ENCODE measurements at regions not wholly inside any gene's neighbourhood (a gene's known extent, or its start where the extent isn't known, plus 50 kb on each side); places are given as distances from the start of the nearest gene placed in this dataset.

DNA sequence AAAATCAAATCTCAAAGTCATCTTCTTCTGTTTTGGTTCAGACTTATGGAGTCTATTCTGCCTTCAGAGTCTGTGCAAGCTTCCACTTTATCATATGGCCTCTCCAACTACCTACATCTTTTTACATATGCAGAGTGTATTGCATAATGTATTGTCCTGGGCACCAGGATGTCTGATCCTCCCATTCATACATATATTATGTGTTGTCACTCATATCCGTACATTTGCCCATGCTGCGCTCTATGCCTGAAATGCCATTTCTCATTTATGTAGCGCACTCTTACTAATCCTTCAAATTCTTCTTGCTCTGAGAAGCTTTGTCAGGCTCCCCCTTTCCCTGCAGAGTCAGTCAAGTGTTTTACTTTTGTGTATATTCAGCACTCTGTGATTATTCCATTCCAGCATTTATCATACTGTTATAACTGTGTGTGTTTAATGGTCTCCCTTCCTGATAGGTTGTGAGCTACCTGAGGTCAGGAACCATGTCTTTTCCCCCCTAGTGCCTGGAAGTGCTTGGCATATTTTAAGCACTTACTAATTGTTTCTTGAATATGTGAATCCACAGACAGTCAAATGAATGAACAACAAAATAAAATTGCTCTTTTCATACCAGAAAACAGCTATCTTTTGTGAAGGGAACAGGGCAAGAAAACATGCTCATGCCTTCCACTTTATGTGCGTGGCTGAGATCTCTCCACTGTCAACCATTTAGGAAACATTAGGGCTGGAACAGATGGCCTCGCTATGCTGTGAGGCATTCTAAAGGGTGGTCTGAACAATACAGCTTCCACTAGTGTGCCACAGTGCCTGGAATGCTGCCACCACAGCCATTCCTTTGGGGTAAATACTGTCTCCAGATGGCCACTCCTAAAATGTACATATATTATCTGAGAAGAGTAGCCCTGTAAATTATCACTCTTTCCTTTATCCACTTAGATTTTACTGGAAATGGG, 81.8 kb downstream of the GLUD2 start:
- Histone ChIP-seq H3K4me1 (ENCODE audit: insufficient read depth, low read length) (no peaks in the 10 kb centered on the region), H3K27ac (ENCODE audit: low read depth, low read length) (no peak overlapping the region), H3K36me3 (ENCODE audit: insufficient read depth, low read length) (no peaks in the 10 kb centered on the region), H3K79me2 (ENCODE audit: insufficient read depth, low read length) (no peaks in the 10 kb centered on the region), H3K9me3 (ENCODE audit: low read depth, low read length) (no peaks in the 10 kb centered on the region), H3K4me3 (ENCODE audit: insufficient read depth, low read length) (no peak overlapping the region), H4K20me1 (ENCODE audit: insufficient read depth, low read length) (no peaks in the 10 kb centered on the region), H3K27me3 (ENCODE audit: insufficient read depth, low read length) (no peaks in the 10 kb centered on the region), H3K4me2 (ENCODE audit: insufficient read depth, low read length) (no peak overlapping the region), H2AFZ (ENCODE audit: low read length) (no peak overlapping the region)
- TF ChIP-seq, protein P1, sequence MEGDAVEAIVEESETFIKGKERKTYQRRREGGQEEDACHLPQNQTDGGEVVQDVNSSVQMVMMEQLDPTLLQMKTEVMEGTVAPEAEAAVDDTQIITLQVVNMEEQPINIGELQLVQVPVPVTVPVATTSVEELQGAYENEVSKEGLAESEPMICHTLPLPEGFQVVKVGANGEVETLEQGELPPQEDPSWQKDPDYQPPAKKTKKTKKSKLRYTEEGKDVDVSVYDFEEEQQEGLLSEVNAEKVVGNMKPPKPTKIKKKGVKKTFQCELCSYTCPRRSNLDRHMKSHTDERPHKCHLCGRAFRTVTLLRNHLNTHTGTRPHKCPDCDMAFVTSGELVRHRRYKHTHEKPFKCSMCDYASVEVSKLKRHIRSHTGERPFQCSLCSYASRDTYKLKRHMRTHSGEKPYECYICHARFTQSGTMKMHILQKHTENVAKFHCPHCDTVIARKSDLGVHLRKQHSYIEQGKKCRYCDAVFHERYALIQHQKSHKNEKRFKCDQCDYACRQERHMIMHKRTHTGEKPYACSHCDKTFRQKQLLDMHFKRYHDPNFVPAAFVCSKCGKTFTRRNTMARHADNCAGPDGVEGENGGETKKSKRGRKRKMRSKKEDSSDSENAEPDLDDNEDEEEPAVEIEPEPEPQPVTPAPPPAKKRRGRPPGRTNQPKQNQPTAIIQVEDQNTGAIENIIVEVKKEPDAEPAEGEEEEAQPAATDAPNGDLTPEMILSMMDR (IDR thresholded peaks at IDR 0.05; ENCODE audit: extremely low read depth, low read depth, low read length): no peak
- no peak for DNase-seq (ENCODE audit: insufficient read length, low spot score, missing footprints)

DNA sequence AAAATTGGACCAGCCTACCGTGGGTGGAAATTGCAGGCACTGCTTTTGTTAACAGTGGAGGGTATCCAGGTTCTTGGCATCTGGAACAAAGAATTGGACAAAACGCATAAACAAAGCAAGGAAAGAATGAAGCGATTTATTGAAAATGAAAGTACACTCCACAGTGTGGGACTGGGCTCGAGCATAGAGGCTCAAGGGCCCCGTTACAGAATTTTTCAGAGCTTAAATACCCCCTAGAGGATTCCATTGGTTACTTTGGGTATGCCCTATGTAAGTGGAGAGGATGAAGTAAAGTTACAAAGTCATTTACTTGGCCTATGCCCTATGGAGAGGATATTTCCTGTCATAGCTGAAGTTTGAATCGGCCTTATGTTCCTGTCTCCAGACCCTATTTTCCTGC, 85.3 kb downstream of the GLUD2 start:
- Histone ChIP-seq H3K79me2 (ENCODE audit: insufficient read depth, low read length) (no peaks in the 10 kb centered on the region), H3K4me3 (ENCODE audit: insufficient read depth, low read length) (no peak overlapping the region), H3K4me2 (ENCODE audit: insufficient read depth, low read length) (no peak overlapping the region), H3K36me3 (ENCODE audit: insufficient read depth, low read length) (no peaks in the 10 kb centered on the region), H3K27ac (ENCODE audit: low read depth, low read length) (no peak overlapping the region), H3K9me3 (ENCODE audit: low read depth, low read length) (no peaks in the 10 kb centered on the region), H2AFZ (ENCODE audit: low read length) (no peak overlapping the region), H3K4me1 (ENCODE audit: insufficient read depth, low read length) (no peaks in the 10 kb centered on the region), H3K27me3 (ENCODE audit: insufficient read depth, low read length) (no peaks in the 10 kb centered on the region), H4K20me1 (ENCODE audit: insufficient read depth, low read length) (no peaks in the 10 kb centered on the region)
- TF ChIP-seq, protein P1 (IDR thresholded peaks at IDR 0.05; ENCODE audit: extremely low read depth, low read depth, low read length): no peak
- DNase-seq (ENCODE audit: insufficient read length, low spot score, missing footprints): no peak

DNA sequence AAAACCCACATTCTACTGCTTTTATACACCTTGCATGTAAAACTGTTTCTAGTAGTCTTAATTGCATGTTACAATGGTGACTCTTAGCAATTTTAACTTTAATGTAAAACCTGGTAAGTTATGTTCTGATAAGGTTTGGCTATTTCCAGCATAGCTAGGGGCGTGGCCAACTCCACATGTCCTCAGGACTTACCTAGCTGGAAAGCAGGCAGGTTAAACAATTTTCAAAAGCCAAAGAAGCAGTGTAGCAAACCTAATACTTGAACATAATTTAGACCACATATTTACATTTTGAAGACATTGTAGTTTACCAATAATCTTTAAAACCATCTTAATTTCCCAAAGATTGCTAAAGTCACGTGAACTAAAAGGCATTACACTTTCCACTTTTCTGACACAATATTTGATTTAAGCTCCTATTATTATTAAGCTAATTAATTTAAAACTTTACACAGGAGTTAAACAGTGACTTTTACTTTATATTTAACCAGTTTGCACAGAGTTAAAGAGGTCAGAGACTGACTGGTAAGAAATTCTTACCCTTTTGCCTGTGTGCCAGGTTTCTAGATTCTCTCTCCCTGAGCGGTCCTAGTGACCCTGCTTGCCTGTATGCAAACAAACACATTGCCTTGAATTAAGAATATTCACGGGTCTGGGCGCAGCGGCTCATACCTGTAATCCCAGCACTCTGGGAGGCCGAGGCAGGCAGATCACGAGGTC, 88.2 kb downstream of the GLUD2 start:
- Histone ChIP-seq H3K36me3 (ENCODE audit: insufficient read depth, low read length) (no peaks in the 10 kb centered on the region), H3K9me3 (ENCODE audit: low read depth, low read length) (no peaks in the 10 kb centered on the region)
- DNase-seq (ENCODE audit: insufficient read length, low spot score, missing footprints): no peak

More for the DNA sequence above, 88.2 kb downstream of the GLUD2 start:
- H3K79me2 ChIP-seq (ENCODE audit: insufficient read depth, low read length): no peaks in the 10 kb centered on the region
- H3K4me3 ChIP-seq (ENCODE audit: insufficient read depth, low read length): no peak overlapping the region
- TF ChIP-seq, protein P1 (IDR thresholded peaks at IDR 0.05; ENCODE audit: extremely low read depth, low read depth, low read length): no peak
- no peak overlapping the region for H3K4me2 ChIP-seq (ENCODE audit: insufficient read depth, low read length)
- no peaks in the 10 kb centered on the region for H4K20me1 ChIP-seq (ENCODE audit: insufficient read depth, low read length)
- H3K27me3 ChIP-seq (ENCODE audit: insufficient read depth, low read length): no peaks in the 10 kb centered on the region
- H3K4me1 ChIP-seq (ENCODE audit: insufficient read depth, low read length): no peaks in the 10 kb centered on the region
- H2AFZ ChIP-seq (ENCODE audit: low read length): no peak overlapping the region
- H3K27ac ChIP-seq (ENCODE audit: low read depth, low read length): no peak overlapping the region

Measured in osteoblast (primary cell).